A204.1 (cell line): ENCODE measurements at regions not wholly inside any gene's neighbourhood (a gene's known extent, or its start where the extent isn't known, plus 50 kb on each side); places are given as distances from the start of the nearest gene placed in this dataset.

Source experiments
- FAIRE-seq: peaks from 2 replicates; lab custom pipeline; 2012; peaks lifted over from hg19 to GRCh38; lab: Jason Lieb, UNC

DNA sequence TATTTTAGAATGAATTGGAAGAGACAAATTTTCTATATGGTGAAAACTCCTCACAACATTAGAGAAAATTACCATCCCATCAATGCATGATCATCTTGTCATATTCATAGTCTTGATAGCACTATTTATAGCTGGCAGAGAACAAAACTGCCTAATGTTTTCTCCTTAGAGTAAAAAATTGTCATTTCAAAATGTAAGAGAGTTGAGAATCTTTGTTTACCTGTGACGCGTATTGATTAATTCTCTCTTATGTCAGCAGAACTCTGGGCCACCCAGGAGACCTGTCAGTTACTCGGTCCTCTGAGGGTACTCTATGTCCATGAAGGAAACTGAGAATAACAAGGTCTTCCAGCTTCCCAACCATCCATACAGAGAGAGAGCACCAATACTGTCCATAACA is 381.4 kb upstream of the ZP4 start:
- FAIRE-seq, result no peak

DNA sequence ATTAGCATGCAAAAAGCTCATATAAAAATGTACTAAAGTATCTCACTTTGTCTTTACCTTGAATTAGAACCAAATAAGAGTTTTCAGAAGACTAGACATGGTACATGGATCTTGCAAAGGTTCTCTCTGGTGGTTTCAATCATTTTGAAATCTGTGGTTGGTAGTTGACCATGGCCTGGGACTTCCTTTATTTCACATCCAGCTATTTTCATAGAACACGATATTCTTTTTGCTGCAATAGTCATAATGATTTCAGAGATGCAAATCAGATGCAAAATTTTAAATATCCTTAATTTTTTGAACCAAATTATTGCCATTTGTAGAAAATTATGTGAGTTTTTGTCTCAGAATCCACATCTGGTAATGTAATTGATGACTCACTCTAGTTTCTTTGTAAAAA is 375.1 kb upstream of the ZP4 start:
- FAIRE-seq, result no peak

DNA sequence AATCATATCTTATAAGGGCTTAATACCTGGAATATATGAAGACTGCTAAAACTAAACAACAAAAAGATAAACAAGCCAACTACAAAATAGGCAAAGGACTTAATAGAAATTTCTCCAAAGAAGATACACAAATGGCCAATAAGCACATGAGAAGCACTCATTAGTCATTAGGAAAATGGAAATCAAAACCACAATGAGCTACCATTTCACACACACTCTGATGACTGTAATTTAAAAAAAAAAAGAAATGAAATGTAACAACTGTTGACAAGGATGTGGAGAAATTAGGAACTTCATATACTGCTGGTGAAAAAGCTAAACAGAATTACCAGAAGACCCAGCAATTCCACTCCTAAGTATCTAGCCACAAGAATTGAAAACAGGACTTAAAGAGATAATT is 374.2 kb upstream of the ZP4 start:
- no peak for FAIRE-seq

DNA sequence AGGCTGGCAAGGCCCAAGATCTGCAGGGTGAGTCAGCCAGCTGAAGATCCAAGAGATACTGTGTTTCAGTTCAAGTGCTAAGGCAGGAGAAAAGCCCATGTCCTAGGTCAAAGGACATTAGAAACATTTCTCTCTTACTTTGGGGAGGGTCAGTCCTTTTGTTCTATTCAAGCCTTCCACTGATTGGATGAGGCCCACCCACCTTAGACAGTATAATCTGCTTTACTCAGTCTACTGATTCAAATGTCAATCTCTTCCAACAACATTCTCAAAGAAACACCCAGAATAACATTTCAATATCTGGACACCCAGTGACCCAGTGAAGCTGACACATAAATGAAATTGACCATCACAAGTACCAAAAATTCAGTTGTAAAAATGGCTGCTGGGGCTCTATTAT is 367.8 kb upstream of the ZP4 start:
- no peak for FAIRE-seq

DNA sequence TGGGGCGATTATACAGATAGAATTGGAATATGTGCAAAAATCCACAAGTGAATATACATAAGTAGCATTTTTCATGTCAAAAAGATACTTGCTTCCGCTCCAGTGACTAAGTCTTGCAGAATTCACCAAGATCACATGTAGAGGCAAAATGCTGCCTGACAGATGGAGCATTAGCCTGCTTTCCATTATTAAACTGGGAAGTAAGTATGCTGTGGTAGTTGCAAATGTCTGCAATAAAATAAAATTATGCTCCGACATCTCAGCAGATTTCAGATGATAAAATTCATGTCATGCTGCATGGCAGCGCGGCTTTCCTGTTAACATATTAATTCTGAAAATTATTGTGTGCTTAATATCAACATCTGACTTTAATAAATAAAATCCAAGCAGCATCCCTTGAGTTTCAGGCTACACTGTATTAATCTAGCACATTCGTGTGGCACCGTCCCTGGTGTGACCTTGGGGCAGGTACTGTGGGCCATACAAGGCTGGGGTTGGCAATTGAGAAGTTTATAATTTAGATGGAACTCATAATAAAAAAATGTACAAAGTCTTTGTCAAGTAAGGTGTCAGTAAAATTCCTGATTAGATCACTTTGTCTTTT is 366.4 kb upstream of the ZP4 start:
- FAIRE-seq, result no peak

DNA sequence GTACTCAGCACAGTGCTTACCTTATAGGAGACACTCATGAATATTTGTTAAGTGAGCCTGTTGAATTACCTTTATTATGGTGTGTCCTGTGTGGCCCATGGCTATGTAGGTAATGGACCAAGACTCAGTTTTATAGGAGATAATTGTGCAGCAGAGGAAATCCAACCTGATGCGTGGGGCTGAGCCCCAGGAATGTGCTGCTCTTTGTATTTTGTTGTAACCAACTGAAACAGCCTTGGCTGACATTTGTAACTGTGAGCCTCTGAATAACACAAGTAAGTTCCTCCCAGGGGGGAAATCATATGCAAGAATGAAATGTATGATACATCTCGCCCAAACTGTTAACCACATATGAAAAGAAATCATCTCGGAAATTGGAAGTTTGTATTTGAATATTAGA is 364.2 kb upstream of the ZP4 start:
- no peak for FAIRE-seq

DNA sequence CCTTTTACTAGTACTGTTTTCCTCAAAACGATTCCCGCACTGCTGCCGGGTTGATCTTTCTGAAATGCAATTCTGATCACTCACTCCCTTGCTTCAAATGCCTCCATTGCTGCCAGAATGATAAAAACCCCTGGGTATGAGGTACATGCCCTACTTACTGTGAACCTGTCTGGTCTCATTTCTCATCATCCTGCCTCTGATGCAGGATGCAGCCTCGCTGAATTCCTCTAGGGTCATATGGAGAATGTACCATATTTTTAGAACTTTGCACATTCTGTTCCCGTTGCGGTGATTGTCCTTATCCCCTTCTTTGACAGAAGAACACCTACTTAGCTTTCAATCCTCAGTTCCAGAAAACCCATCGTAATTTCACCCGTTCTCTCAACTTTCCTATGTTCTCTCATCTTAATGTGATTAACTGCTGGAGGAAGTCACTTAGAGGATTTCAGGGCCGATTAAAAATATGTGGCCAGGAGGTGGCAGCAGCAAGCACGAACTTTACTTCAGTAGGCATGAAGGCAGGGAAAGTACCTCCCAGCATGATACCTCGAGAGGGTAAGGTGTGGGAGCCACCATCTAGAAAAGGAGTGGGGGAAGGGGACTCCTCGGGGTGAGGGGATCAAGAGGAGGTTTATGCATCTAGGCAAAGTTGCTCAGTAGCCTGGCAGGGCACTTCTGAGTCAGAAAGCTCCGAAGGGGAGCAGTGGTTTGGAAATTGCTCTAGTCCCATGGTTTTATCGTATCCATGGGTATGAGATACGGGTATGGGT is 361.5 kb upstream of the ZP4 start:
- no peak for FAIRE-seq

DNA sequence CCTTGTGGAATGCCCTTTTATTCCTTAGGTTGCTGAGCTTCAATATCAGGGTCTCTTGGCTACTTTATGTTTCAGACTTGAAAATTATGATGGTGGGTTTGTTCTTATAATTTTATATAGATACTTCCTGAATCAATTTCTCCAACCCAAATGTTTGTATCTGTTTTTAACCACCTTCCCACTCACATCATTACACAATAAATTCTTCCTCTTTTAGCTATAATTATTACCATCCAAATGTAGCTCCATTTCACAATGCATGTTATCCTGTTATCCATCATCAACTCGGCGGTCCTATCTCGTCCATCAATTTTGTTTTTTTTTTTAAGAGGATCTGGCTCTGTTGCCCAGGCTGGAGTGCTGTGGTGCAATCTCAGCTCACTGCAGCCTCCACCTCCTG is 357.6 kb upstream of the ZP4 start:
- FAIRE-seq, result no peak

DNA sequence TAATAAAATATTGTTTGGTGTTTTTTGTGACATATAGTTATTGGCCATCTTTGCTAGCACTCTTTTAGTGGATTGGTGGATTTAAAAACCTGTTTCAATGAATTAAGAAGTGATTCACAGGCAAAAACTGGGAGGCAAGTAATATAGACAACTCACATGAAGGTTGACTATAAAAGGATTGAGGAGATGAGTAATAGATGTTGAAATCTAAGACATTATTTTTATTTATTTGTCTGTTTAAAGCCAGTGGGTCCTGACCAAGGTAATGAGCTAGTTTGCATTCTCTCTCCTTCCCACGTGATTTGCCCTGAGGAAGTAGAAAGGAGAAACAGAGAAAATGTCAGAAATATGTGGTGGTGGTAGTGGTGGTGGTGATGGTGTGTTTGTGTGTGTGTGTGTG is 351.5 kb upstream of the ZP4 start:
- FAIRE-seq, result no peak

DNA sequence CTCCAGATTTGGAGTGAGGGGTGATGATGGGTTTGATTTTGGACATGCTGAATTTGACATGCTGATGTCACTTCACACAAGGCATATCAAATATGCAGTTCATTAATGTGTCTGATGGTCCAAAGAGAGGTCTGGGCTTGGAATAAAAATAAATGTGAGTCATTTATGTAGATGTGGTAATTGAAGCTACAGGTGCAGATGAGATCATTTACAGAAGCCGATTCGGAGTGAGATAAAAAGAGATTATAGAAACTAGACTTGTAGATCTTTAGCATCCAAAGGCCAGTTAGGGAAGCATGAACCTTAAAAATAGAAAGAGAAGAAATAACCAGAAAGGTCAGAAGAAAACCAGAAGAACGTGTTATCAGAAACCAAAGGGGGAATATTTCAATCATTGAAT is 350.9 kb upstream of the ZP4 start:
- FAIRE-seq, result no peak

DNA sequence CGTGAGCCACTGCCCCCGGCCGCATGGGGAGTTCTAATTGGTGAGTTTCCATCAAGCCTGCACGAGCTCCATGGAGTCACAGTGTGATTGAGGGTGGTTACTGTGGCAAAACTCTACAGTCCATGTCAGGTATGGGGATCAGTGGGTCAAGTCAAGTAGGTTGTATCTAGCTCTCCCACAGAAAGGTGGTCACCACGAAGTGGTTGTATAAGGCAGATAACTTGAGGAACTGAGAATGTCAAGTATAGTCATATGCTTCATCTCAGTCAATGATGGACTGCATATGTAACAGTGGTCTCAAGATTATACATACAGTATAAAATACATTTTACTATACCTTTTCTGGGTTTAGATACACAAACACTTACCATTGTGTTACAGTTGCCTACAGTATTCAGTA is 348.6 kb upstream of the ZP4 start:
- no peak for FAIRE-seq

DNA sequence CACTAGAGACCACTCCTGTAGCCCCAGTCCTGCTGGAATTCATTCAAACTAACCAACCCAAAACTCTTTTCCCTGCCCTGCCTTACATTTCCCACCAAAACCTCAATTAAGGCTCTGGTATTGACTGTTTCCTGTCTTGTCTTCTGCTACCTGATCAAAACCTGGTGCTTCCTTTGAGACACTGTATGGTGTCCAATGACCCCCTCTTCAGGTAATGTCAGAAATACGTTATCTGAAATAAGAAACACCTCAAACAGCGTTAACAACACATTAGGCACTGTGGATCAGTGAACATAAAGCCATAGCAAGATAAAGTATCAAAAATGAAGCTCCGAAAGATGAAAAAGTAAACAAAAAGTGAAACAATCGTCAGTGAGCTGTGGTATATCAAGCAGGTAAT is 343.2 kb upstream of the ZP4 start:
- no peak for FAIRE-seq

DNA sequence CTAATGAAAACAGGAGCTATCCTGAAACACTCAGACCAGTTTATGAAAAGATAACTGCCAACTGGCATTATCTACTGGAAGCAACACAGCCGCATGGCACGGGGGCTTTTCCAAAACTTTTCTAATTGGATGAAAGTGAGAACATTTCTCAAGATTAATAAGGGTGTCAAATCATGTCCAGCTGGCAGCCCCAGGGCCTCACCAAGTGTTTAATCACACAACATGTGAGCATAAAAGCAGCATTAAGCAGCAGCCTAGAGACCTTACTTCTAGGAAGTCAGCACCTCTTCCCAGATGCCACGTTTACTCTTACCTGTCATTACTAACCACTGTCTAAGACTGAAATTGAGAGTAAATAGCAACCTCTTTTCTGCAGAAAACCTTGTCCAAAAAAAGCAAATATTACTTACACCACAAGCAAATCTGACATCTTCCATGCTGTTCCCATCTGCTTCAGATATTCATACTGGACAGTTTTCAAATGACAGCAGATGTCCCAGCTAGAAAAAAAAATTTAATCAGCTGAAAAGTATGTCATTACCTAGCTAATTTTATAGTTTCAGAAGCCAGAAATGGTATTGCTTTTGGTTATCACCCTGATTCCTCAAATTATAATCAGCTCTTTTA is 341.5 kb upstream of the ZP4 start:
- FAIRE-seq, result no peak

DNA sequence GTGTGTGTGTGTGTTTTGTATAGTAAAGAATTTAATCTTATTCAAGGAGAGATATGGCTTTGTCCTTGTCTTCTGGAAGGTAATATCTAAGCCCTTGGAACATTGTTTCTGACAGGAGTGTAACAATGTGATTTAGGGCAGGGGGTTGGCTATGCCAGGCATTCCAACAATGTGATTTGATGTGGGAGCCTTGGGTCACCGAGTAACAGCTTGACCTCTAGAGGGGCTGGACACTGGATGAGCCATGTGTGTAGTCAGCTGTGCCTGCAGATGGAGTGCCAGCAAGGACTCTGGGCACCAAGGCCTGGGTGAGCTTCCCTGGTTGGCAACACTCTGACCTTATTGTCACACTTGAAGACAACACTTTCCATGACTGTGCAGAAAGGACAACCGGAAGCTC is 336.1 kb upstream of the ZP4 start:
- no peak for FAIRE-seq

DNA sequence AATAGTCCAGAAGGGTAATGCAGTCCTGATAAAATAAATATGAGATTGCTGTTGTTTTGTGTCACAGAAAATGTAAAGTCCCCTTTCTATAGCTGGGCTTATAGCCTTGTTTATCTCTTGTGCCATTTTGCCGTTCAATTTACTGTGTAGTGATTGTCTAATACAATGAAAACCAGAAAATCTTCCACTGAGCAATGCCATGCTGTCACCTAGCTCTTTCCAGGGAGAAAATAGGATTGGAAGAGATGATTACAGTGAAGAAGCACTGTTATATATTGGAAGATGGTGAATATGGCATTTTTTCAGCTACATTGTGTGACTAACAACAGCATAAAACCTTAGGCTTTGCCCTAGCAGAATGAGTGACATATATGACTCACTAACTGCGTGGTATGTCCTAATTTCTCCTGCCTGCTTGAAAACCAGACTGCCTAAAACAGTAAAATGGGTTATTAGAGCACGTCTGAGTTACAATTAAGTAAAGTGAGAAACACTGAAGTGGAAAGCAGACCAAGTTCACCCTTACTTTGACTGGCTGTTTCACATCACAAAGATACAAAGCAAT is 332.4 kb upstream of the ZP4 start:
- no peak for FAIRE-seq

DNA sequence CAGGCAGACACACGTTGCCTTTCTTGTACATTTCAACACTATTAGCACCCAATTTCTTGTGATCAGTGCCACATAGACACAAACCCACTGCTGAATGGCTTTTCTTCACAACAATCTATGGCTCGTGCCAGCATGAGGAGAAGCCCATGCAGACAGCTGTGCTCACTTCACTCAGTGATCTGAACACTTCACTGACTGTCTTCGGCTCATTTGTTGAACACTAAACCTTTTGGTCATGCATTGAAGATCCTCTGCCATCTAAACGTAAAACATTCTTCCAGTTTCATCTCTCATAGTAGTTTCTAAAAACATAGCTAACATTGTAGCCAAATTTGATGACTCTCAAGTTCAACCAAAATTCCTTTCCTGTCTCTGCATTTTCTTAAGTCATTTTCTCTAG is 331.0 kb upstream of the ZP4 start:
- no peak for FAIRE-seq

DNA sequence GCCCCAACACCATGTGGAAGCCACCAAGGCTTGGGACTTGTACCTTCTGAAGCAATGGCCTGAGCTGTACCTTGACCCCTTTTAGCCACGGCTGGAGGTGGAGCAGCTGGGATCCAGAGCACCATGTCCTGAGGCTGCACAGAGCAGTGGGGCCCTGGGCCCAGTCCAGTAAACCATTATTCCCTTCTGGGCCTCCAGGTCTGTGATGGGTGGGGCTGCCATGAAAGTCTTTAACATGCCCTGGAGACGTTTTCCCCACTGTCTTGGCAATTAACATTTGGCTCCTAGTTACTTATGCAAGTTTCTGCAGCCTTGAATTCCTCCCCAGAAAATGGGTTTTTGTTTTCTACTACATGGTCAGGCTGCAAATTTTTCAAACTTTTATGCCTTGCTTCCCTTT is 323.7 kb upstream of the ZP4 start:
- FAIRE-seq, result no peak

DNA sequence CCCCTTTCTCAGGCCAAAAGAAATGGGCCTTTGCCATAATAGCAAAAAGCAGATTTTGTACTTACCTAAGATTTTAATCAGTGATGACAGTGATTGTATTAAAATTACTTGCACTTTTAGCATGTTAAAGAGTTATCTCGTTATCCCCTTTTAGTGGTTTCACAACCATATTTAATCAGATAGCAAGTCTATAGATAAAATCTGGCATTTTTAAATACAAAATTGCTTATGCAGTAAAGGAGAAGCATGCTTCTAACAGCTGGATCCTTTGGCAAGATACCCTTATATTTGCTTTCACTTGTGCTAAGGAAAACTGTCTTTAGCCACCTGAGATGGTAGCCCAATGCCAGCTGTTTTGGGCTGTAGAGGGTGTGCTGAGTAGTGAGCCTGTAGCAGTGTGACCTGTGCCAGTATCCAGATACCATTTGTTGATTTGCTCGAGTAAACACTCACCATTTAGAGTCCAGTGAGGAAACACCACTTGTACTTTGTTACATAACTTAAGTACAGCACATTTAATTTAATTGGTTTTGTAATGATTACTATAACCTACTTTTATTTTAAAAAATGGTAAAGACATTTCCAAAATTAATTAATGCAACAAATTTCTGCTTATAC is 314.4 kb upstream of the ZP4 start:
- FAIRE-seq, result no peak

DNA sequence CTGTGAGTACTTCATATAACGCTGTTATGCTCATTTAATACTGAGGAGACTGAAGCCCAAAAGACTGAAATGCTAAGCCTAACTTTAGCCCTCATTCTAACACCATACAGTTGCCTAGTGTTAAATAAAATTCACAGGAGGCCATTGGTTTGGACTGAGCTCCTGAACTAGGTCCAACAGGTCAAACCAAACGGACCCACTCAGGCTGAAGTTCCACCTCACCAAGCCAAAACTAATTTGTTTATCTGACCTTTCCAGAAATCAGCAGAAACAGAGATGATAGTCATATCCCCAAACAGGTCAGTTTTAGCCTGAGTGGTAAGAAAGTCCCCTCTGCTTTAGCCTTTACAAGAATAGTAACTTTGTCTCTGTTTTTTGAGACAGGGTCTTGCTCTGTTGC is 311.3 kb upstream of the ZP4 start:
- no peak for FAIRE-seq

DNA sequence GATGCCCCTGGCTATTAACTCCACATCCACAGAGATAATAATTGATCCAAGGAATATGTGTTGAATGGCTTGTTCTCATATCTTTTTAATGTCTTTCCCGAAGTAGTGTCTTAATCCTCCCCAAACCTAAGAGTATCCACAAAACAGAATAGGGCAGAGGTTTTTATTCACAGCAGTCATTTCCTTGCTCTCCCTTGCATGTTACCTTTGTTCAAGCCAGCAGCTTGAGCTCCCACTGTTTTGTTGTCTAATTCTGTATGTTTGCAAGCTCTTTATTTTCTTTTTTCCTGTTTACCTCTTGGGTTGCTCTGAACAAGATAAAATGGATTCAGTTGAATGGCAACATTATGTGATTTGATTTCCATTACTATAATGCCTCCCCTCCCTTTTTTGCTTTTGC is 308.6 kb upstream of the ZP4 start:
- no peak for FAIRE-seq

DNA sequence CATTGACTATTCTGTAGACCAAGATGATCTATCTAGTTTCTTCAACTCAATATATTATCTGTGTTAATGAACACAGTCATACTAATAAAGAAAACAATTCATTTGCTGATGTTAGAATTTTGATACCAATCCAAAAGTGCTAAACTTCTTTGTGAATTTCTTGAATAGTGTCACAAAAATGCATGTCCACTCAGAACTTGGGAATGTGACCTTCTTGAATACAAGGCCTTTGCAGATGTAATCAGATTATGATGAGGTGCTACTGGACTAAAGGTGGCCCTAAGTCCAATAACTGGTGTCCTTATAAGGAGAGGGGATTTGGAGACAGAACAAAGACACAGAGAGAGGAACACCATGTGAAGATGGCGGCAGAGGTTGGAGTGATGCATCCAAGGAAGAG is 305.8 kb upstream of the ZP4 start:
- FAIRE-seq, result no peak

DNA sequence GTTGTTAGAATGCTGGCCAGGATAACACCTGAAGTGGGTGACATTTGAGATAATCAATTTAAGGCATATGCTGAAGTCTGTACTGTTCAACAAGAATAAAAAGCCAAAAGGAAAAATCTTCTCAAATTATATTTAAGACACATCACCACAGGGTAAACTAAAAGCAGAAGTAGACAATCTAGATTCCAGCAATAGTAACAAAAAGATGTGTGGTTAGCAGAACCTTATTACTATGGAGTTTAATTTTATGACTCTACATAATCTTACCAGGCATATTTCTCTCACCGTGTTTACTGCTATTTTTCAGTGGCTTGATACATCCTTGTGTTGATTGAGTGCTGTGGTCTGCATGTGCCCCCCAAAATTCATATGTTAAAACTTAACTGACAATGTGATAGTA is 300.4 kb upstream of the ZP4 start:
- FAIRE-seq, result no peak

DNA sequence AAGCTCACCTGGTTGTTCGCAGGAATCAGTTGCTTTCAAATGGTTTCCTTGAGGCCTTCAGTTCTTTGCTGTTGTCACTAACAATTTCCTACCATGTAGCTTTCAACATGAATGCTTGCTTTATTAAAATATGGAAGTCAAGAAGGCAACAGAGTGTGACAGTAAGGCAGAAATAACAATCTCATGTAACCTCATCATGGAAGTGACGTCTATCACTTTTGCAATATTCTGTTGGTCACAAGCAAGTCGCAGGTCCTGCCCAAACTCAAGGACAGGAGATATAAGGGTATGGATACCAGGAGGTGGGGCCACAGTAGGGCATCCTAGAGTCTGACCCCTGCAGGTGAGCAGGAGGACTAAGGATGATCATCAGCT is 296.8 kb upstream of the ZP4 start:
- FAIRE-seq, result no peak
